Activated CD8-positive, alpha-beta memory T cell treated with anti-CD3 and anti-CD28 coated beads, Interleukin-2, amount 50 U/mL, for 24 hours (primary cell): ENCODE measurements at regions not wholly inside any gene's neighbourhood (a gene's known extent, or its start where the extent isn't known, plus 50 kb on each side); places are given as distances from the start of the nearest gene placed in this dataset.
"Not testable (repeated sequence)": the region's sequence is repeated elsewhere in the genome, so short reads cannot be mapped to it uniquely, and the experiment has no call there.

Experiments used
- DNase-seq: peaks from one replicate; pipeline ENCODE4 v3.0.0-alpha.2; 2020; ENCODE audit errors: extremely low read depth

- no peak for DNase-seq
Observed at GRCh38 chr2:195356920-195357440, 300.0 kb upstream of the SLC39A10 start.

GRCh38 chr2:195356026-195356425, 301.0 kb upstream of the SLC39A10 start:
- no peak for DNase-seq

- no peak for DNase-seq
Observed at GRCh38 chr2:195352581-195352980, 304.4 kb upstream of the SLC39A10 start.

GRCh38 chr2:195343942-195344530, 313.0 kb upstream of the SLC39A10 start:
- DNase-seq, result no peak

- no peak for DNase-seq
Observed at GRCh38 chr2:195343540-195343939, 313.5 kb upstream of the SLC39A10 start.

- no peak for DNase-seq
Observed at GRCh38 chr2:195342061-195342460, 315.0 kb upstream of the SLC39A10 start.

- no peak for DNase-seq
Observed at GRCh38 chr2:195338856-195339255, 318.2 kb upstream of the SLC39A10 start.

GRCh38 chr2:195337597-195337996, 319.4 kb upstream of the SLC39A10 start:
- no peak for DNase-seq

GRCh38 chr2:195333869-195334268, 323.2 kb upstream of the SLC39A10 start:
- no peak for DNase-seq

GRCh38 chr2:195331966-195332365, 325.1 kb upstream of the SLC39A10 start:
- no peak for DNase-seq

- no peak for DNase-seq
Observed at GRCh38 chr2:195331129-195331528, 325.9 kb upstream of the SLC39A10 start.

GRCh38 chr2:195330513-195330956, 326.5 kb upstream of the SLC39A10 start:
- DNase-seq, result no peak

GRCh38 chr2:195329784-195330183, 327.2 kb upstream of the SLC39A10 start:
- DNase-seq, result not testable (repeated sequence)

GRCh38 chr2:195326537-195326936, 330.5 kb upstream of the SLC39A10 start:
- no peak for DNase-seq

- no peak for DNase-seq
Observed at GRCh38 chr2:195322324-195322723, 334.7 kb upstream of the SLC39A10 start.

- DNase-seq, result no peak
Observed at GRCh38 chr2:195320413-195320973, 336.5 kb upstream of the SLC39A10 start.

GRCh38 chr2:195319548-195320412, 337.2 kb upstream of the SLC39A10 start:
- DNase-seq, result no peak

GRCh38 chr2:195319112-195319460, 337.9 kb upstream of the SLC39A10 start:
- no peak for DNase-seq

- no peak for DNase-seq
Observed at GRCh38 chr2:195318440-195319111, 338.4 kb upstream of the SLC39A10 start.

- DNase-seq, result no peak
Observed at GRCh38 chr2:195317550-195317949, 339.5 kb upstream of the SLC39A10 start.

- no peak for DNase-seq
Observed at GRCh38 chr2:195316486-195316885, 340.5 kb upstream of the SLC39A10 start.

- no peak for DNase-seq
Observed at GRCh38 chr2:195313962-195314361, 343.1 kb upstream of the SLC39A10 start.
